ENCODE measurements at regions not wholly inside any gene's neighbourhood (a gene's known extent, or its start where the extent isn't known, plus 50 kb on each side); places are given as distances from the start of the nearest gene placed in this dataset.
"Not testable (repeated sequence)": the region's sequence is repeated elsewhere in the genome, so short reads cannot be mapped to it uniquely, and the experiment has no call there.

DNA sequence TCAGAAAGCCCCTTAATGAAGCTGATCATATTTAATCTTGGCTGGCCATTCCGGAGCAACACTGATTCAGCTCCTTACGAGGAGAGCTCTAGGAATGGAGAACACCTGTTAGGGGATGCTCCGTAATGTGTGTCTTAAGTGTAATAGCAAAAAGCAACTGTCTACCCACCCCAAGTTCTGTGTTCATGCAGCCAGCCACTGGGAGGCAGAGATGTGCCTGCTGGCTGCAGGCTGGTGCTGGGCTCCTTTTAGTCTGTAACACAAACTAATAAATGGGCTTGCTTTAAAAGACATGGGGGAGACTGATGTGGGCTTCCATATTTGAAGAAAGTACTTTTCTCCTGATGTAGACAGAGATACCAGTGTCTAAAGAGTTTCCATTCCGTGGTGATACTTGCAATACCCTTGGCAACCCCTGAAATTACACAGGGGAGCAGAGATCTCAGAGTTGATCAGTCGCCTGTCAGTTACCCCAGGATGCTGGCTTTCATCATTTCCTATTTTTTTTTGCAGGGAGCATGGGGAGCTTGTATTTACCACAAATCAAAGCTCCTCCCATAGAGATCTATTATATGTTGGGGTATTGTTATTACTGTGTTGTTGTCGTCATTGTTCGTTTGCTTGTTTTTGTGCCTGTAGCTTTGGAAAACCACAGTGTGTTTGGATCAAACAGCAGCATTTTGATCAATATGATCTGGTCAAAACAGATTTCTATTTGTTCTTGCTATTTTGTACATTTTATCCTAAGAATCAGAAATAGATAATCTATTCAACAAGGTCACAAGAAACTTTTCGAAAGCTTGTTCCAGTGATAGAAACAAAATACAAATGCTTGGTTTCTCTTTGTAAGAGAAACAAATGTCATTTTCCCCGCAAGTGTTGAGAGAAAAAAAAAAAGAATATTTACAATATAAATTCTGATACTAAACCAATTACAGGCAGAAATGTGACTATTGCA lies 65.8 kb downstream of the MTX3 start:
- no peak overlapping the region for H3K4me3 ChIP-seq (ENCODE audit: severe bottlenecking)
- peak; percentile 35 for TF ChIP-seq CTCF (IDR thresholded peaks at IDR 0.05; ENCODE audit: poor library complexity, severe bottlenecking)
- no peak overlapping the region for H3K27ac ChIP-seq (ENCODE audit: poor library complexity, severe bottlenecking)
- ATAC-seq (ENCODE audit: low read depth) (peak; percentile 38; the same call in 1 of the 3 replicates), DNase-seq (ENCODE audit: low spot score) (no peak)
- no peaks in the 10 kb centered on the region for H3K4me1 ChIP-seq (ENCODE audit: insufficient read depth, poor library complexity, severe bottlenecking)
- H3K9me3 ChIP-seq (ENCODE audit: severe bottlenecking) = no peaks in the 10 kb centered on the region
- H3K36me3 ChIP-seq (ENCODE audit: low read depth) = no peaks in the 10 kb centered on the region
- H3K27me3 ChIP-seq (ENCODE audit: insufficient read depth, poor library complexity, severe bottlenecking) = no peaks in the 10 kb centered on the region

GRCh38 chr5:79923431-79923830 lies 67.6 kb downstream of the MTX3 start:
- no peak for ATAC-seq (ENCODE audit: low read depth)
- TF ChIP-seq CTCF (IDR thresholded peaks at IDR 0.05; ENCODE audit: poor library complexity, severe bottlenecking) = no peak
- no peaks in the 10 kb centered on the region for H3K36me3 ChIP-seq (ENCODE audit: low read depth)

GRCh38 chr5:79922626-79923025 lies 68.4 kb downstream of the MTX3 start:
- Histone ChIP-seq H3K4me1 (ENCODE audit: insufficient read depth, poor library complexity, severe bottlenecking) (no peaks in the 10 kb centered on the region), H3K9me3 (ENCODE audit: severe bottlenecking) (no peaks in the 10 kb centered on the region), H3K36me3 (ENCODE audit: low read depth) (no peaks in the 10 kb centered on the region), H3K27ac (ENCODE audit: poor library complexity, severe bottlenecking) (no peak overlapping the region), H3K4me3 (ENCODE audit: severe bottlenecking) (no peak overlapping the region), H3K27me3 (ENCODE audit: insufficient read depth, poor library complexity, severe bottlenecking) (no peaks in the 10 kb centered on the region)
- DNase-seq (ENCODE audit: low spot score) (no peak), ATAC-seq (ENCODE audit: low read depth) (no peak)
- no peak for TF ChIP-seq CTCF (IDR thresholded peaks at IDR 0.05; ENCODE audit: poor library complexity, severe bottlenecking)

More at GRCh38 chr5:79923431-79923830, 67.6 kb downstream of the MTX3 start:
- no peak for DNase-seq (ENCODE audit: low spot score)
- Histone ChIP-seq H3K27ac (ENCODE audit: poor library complexity, severe bottlenecking) (no peak overlapping the region), H3K4me3 (ENCODE audit: severe bottlenecking) (no peak overlapping the region), H3K27me3 (ENCODE audit: insufficient read depth, poor library complexity, severe bottlenecking) (no peaks in the 10 kb centered on the region), H3K9me3 (ENCODE audit: severe bottlenecking) (no peaks in the 10 kb centered on the region), H3K4me1 (ENCODE audit: insufficient read depth, poor library complexity, severe bottlenecking) (no peaks in the 10 kb centered on the region)

DNA sequence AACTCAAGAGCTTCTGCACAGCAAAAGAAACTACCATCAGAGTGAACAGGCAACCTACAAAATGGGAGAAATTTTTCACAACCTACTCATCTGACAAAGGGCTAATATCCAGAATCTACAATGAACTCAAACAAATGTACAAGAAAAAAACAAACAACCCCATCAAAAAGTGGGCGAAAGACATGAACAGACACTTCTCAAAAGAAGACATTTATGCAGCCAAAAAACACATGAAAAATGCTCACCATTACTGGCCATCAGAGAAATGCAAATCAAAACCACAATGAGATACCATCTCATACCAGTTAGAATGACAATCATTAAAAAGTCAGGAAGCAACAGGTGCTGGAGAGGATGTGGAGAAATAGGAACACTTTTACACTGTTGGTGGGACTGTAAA lies 83.6 kb downstream of the MTX3 start:
- H3K4me3 ChIP-seq (ENCODE audit: severe bottlenecking); H3K4me1 ChIP-seq (ENCODE audit: insufficient read depth, poor library complexity, severe bottlenecking); H3K9me3 ChIP-seq (ENCODE audit: severe bottlenecking); ATAC-seq (ENCODE audit: low read depth); H3K27me3 ChIP-seq (ENCODE audit: insufficient read depth, poor library complexity, severe bottlenecking); DNase-seq (ENCODE audit: low spot score); H3K36me3 ChIP-seq (ENCODE audit: low read depth); H3K27ac ChIP-seq (ENCODE audit: poor library complexity, severe bottlenecking): not testable (repeated sequence)

DNA sequence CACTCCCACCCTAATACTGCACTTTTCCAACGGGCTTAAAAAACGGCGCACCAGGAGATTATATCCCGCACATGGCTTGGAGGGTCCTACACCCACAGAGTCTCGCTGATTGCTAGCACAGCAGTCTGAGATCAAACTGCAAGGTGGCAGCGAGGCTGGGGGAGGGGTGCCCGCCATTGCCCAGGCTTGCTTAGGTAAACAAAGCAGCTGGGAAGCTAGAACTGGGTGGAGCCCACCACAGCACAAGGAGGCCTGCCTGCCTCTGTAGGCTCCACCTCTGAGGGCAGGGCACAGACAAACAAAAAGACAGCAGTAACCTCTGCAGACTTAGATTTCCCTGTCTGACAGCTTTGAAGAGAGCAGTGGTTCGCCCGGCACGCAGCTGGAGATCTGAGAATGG lies 88.5 kb downstream of the MTX3 start:
- not testable (repeated sequence) for H3K4me3 ChIP-seq (ENCODE audit: severe bottlenecking); H3K27ac ChIP-seq (ENCODE audit: poor library complexity, severe bottlenecking); H3K9me3 ChIP-seq (ENCODE audit: severe bottlenecking); DNase-seq (ENCODE audit: low spot score); H3K27me3 ChIP-seq (ENCODE audit: insufficient read depth, poor library complexity, severe bottlenecking); ATAC-seq (ENCODE audit: low read depth); H3K4me1 ChIP-seq (ENCODE audit: insufficient read depth, poor library complexity, severe bottlenecking); H3K36me3 ChIP-seq (ENCODE audit: low read depth)

- no peaks in the 10 kb centered on the region for H3K36me3 ChIP-seq (ENCODE audit: low read depth)
- H3K4me3 ChIP-seq (ENCODE audit: severe bottlenecking) = no peak overlapping the region
- DNase-seq (ENCODE audit: low spot score) = no peak
- H3K9me3 ChIP-seq (ENCODE audit: severe bottlenecking) = no peaks in the 10 kb centered on the region
- TF ChIP-seq CTCF (IDR thresholded peaks at IDR 0.05; ENCODE audit: poor library complexity, severe bottlenecking) = no peak
- H3K27me3 ChIP-seq (ENCODE audit: insufficient read depth, poor library complexity, severe bottlenecking) = peaks cover 2% of the 10 kb centered on the region
- no peak overlapping the region for H3K27ac ChIP-seq (ENCODE audit: poor library complexity, severe bottlenecking)
- ATAC-seq (ENCODE audit: low read depth) = no peak
- H3K4me1 ChIP-seq (ENCODE audit: insufficient read depth, poor library complexity, severe bottlenecking) = no peaks in the 10 kb centered on the region
Measured at GRCh38 chr5:79901631-79902030, 89.4 kb downstream of the MTX3 start.
